RCC 7860 (cell line): ENCODE measurements at regions not wholly inside any gene's neighbourhood (a gene's known extent, or its start where the extent isn't known, plus 50 kb on each side); places are given as distances from the start of the nearest gene placed in this dataset.
"Not testable (repeated sequence)": the region's sequence is repeated elsewhere in the genome, so short reads cannot be mapped to it uniquely, and the experiment has no call there.

Source experiments
- DNase-seq: peaks from one replicate; pipeline ENCODE4 v3.0.0-alpha.2; 2015; ENCODE audit warnings: low spot score
- FAIRE-seq: peaks from 2 replicates; lab custom pipeline; 2012; peaks lifted over from hg19 to GRCh38; lab: Jason Lieb, UNC

- no peak for FAIRE-seq
- DNase-seq = peak; percentile 10
Measured at GRCh38 chr16:86072328-86073102, 173.6 kb downstream of the IRF8 start.

GRCh38 chr16:86073103-86073625 is 174.2 kb downstream of the IRF8 start:
- no peak for DNase-seq
- FAIRE-seq = no peak

- no peak for DNase-seq
- no peak for FAIRE-seq
Measured at GRCh38 chr16:86073763-86074493, 175.0 kb downstream of the IRF8 start.

- DNase-seq (no peak), FAIRE-seq (no peak)
Measured at GRCh38 chr16:86074651-86075487, 175.9 kb downstream of the IRF8 start.

- DNase-seq = no peak
- FAIRE-seq = no peak
Measured at GRCh38 chr16:86075488-86075785, 176.5 kb downstream of the IRF8 start.

GRCh38 chr16:86075839-86076440 is 177.0 kb downstream of the IRF8 start:
- no peak for FAIRE-seq
- no peak for DNase-seq

GRCh38 chr16:86076606-86077005 is 177.6 kb downstream of the IRF8 start:
- FAIRE-seq = no peak

GRCh38 chr16:86077243-86077940 is 178.4 kb downstream of the IRF8 start:
- DNase-seq = no peak
- no peak for FAIRE-seq

More at GRCh38 chr16:86076606-86077005, 177.6 kb downstream of the IRF8 start:
- DNase-seq = no peak

GRCh38 chr16:86078121-86078600 is 179.2 kb downstream of the IRF8 start:
- DNase-seq (no peak), FAIRE-seq (no peak)

GRCh38 chr16:86078711-86079110 is 179.7 kb downstream of the IRF8 start:
- FAIRE-seq, DNase-seq: not testable (repeated sequence)

GRCh38 chr16:86079255-86079885 is 180.4 kb downstream of the IRF8 start:
- DNase-seq (no peak), FAIRE-seq (no peak)

GRCh38 chr16:86080131-86080875 is 181.3 kb downstream of the IRF8 start:
- no peak for DNase-seq
- no peak for FAIRE-seq

GRCh38 chr16:86080982-86081381 is 182.0 kb downstream of the IRF8 start:
- FAIRE-seq (no peak), DNase-seq (no peak)

- no peak for FAIRE-seq
Measured at GRCh38 chr16:86082418-86083030, 183.6 kb downstream of the IRF8 start.

GRCh38 chr16:86083382-86084002 is 184.5 kb downstream of the IRF8 start:
- FAIRE-seq = no peak
- no peak for DNase-seq

More at GRCh38 chr16:86082418-86083030, 183.6 kb downstream of the IRF8 start:
- no peak for DNase-seq

GRCh38 chr16:86085161-86085611 is 186.2 kb downstream of the IRF8 start:
- DNase-seq (no peak), FAIRE-seq (no peak)

GRCh38 chr16:86085795-86086194 is 186.8 kb downstream of the IRF8 start:
- DNase-seq (no peak), FAIRE-seq (no peak)

- FAIRE-seq (no peak), DNase-seq (no peak)
Measured at GRCh38 chr16:86086471-86086870, 187.5 kb downstream of the IRF8 start.
